DND-41 (cell line): ENCODE measurements at regions not wholly inside any gene's neighbourhood (a gene's known extent, or its start where the extent isn't known, plus 50 kb on each side); places are given as distances from the start of the nearest gene placed in this dataset.
"Not testable (repeated sequence)": the region's sequence is repeated elsewhere in the genome, so short reads cannot be mapped to it uniquely, and the experiment has no call there.

ENCODE experiments used
- ATAC-seq: fragments of 200-7000 bp; cut with Tn5 transposase; 3 replicates; pipeline ENCODE4 v1.9.1; 2021; ENCODE audit warnings: low read depth; ENCODE audit not compliant: insufficient read depth
- DNase-seq: peaks from one replicate; pipeline ENCODE4 v3.0.0-alpha.2; 2020
- H2AFZ ChIP-seq: 2 replicates; pipeline ENCODE4 v1.6.0; 2012; ENCODE audit warnings: low read depth, low read length
- H3K27ac ChIP-seq: 2 replicates; pipeline ENCODE4 v1.5.1; 2012; ENCODE audit warnings: low read length, inconsistent platforms
- H3K27me3 ChIP-seq: fragments of 200-600 bp; sonication (generic); 2 replicates; pipeline ENCODE4 v1.6.0; 2012; ENCODE audit warnings: low read length, mild to moderate bottlenecking, inconsistent platforms; ENCODE audit not compliant: insufficient read depth, poor library complexity
- H3K36me3 ChIP-seq: 2 replicates; pipeline ENCODE4 v1.5.1; 2012; ENCODE audit warnings: low read length, inconsistent platforms; ENCODE audit not compliant: insufficient read depth
- H3K4me1 ChIP-seq: 2 replicates; pipeline ENCODE4 v1.5.1; 2012; ENCODE audit warnings: mild to moderate bottlenecking, low read length; ENCODE audit not compliant: insufficient read depth
- H3K4me2 ChIP-seq: 2 replicates; pipeline ENCODE4 v1.6.0; 2012; ENCODE audit warnings: mild to moderate bottlenecking, moderate library complexity, low read length, inconsistent platforms; ENCODE audit not compliant: insufficient read depth
- H3K4me3 ChIP-seq, 2 experiments: fragments of 200-600 bp in 1 of 2; shearing (Covaris generic) in 1 of 2; 2 replicates each; pipeline ENCODE4 v1.5.1; 2012 to 2016; ENCODE audit warnings: inconsistent platforms in 2 of 2, low read length in 2 of 2, mild to moderate bottlenecking in 2 of 2, low read depth in 1 of 2, moderate library complexity in 1 of 2
- H3K79me2 ChIP-seq: 2 replicates; pipeline ENCODE4 v1.6.0; 2012; ENCODE audit warnings: low read length, inconsistent platforms; ENCODE audit not compliant: insufficient read depth
- H3K9ac ChIP-seq: 2 replicates; pipeline ENCODE4 v1.6.0; 2012; ENCODE audit warnings: low read depth, mild to moderate bottlenecking, inconsistent platforms, low read length, moderate library complexity
- H3K9me3 ChIP-seq: 2 replicates; pipeline ENCODE4 v1.5.1; 2012; ENCODE audit warnings: low read length, moderate library complexity, mild to moderate bottlenecking, inconsistent platforms; ENCODE audit not compliant: insufficient read depth, severe bottlenecking
- H4K20me1 ChIP-seq: 2 replicates; pipeline ENCODE4 v1.6.0; 2012; ENCODE audit warnings: low read length; ENCODE audit not compliant: insufficient read depth
- CTCF ChIP-seq: IDR thresholded peaks from 2 replicates; pipeline ENCODE4 v1.5.1; 2012; ENCODE audit warnings: borderline replicate concordance, low read length, moderate library complexity, mild to moderate bottlenecking; ENCODE audit not compliant: poor library complexity, severe bottlenecking; ENCODE audit errors: extremely low read depth
- EZH2 ChIP-seq: IDR thresholded peaks from 3 replicates; pipeline ENCODE4 v1.6.1; 2012; ENCODE audit warnings: borderline replicate concordance, low read depth, mild to moderate bottlenecking, moderate library complexity, low read length, inconsistent platforms; ENCODE audit not compliant: severe bottlenecking

GRCh38 chr14:105624749-105625434 lies 98.5 kb downstream of the TMEM121 start:
- not testable (repeated sequence) for DNase-seq, H4K20me1 ChIP-seq, H3K9ac ChIP-seq, H2AFZ ChIP-seq, H3K27me3 ChIP-seq, H3K27ac ChIP-seq, H3K4me2 ChIP-seq, H3K4me1 ChIP-seq, H3K4me3 ChIP-seq, ATAC-seq, H3K9me3 ChIP-seq, H3K79me2 ChIP-seq, H3K36me3 ChIP-seq

- DNase-seq, H2AFZ ChIP-seq, H3K9ac ChIP-seq, H4K20me1 ChIP-seq, H3K27me3 ChIP-seq, H3K4me3 ChIP-seq, H3K4me1 ChIP-seq, H3K27ac ChIP-seq, ATAC-seq, H3K36me3 ChIP-seq, H3K79me2 ChIP-seq, H3K9me3 ChIP-seq, H3K4me2 ChIP-seq: not testable (repeated sequence)
These were observed 99.1 kb downstream of the TMEM121 start for GRCh38 chr14:105625448-105625847.

- not testable (repeated sequence) for H3K4me1 ChIP-seq, DNase-seq, H3K9me3 ChIP-seq, H3K27ac ChIP-seq, H3K4me3 ChIP-seq, H3K9ac ChIP-seq, ATAC-seq, H4K20me1 ChIP-seq, H3K4me2 ChIP-seq, H3K27me3 ChIP-seq, H2AFZ ChIP-seq, H3K36me3 ChIP-seq, H3K79me2 ChIP-seq
These were observed 99.7 kb downstream of the TMEM121 start for GRCh38 chr14:105626111-105626510.

GRCh38 chr14:105626651-105627050 lies 100.3 kb downstream of the TMEM121 start:
- H2AFZ ChIP-seq, H3K4me3 ChIP-seq, H3K4me2 ChIP-seq, H3K4me1 ChIP-seq, H3K27me3 ChIP-seq, DNase-seq, H3K9ac ChIP-seq, H3K79me2 ChIP-seq, H3K27ac ChIP-seq, ATAC-seq, H3K9me3 ChIP-seq, H4K20me1 ChIP-seq, H3K36me3 ChIP-seq: not testable (repeated sequence)

DNA sequence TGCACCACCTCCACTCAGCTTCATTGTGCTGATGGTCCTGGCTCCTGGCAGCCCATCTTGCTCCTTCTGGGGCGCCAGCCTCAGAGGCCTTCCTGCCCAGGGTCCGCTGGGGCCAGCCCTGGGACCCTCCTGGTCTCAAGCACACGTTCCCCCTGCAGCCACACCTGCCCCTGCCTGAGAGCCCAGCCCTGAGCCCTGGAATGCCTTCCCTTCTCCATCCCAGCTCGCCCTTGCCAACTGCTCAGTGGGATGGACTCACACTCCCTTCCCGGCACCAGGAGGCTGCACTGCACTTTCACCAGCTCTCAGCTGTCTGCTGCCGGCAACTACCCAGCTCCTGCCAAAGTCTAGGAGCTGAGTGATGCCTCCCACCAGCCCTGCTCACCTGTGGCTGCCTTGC lies 100.9 kb downstream of the TMEM121 start:
- H3K9ac ChIP-seq, H4K20me1 ChIP-seq, H3K4me3 ChIP-seq, H3K27ac ChIP-seq, H3K27me3 ChIP-seq, ATAC-seq, H3K79me2 ChIP-seq, DNase-seq, H3K9me3 ChIP-seq, H3K4me2 ChIP-seq, H3K4me1 ChIP-seq, H3K36me3 ChIP-seq, H2AFZ ChIP-seq: not testable (repeated sequence)

GRCh38 chr14:105627701-105628100 lies 101.3 kb downstream of the TMEM121 start:
- no peak overlapping the region for H3K9ac ChIP-seq

GRCh38 chr14:105628126-105628525 lies 101.7 kb downstream of the TMEM121 start:
- not testable (repeated sequence) for H4K20me1 ChIP-seq, H3K9me3 ChIP-seq, H3K4me2 ChIP-seq

More at GRCh38 chr14:105627701-105628100, 101.3 kb downstream of the TMEM121 start:
- no peak overlapping the region for H3K4me2 ChIP-seq
- H2AFZ ChIP-seq: no peak overlapping the region
- H3K27me3 ChIP-seq: no peaks in the 10 kb centered on the region
- no peaks in the 10 kb centered on the region for H3K9me3 ChIP-seq
- DNase-seq (no peak), ATAC-seq (no peak)
- TF ChIP-seq EZH2 (no peak), CTCF (no peak)
- no peak overlapping the region for H3K4me3 ChIP-seq
- no peaks in the 10 kb centered on the region for H3K36me3 ChIP-seq
- H4K20me1 ChIP-seq: peaks cover 2% of the 10 kb centered on the region; the same call in 1 of the 2 replicates
- H3K27ac ChIP-seq: no peak overlapping the region
- no peaks in the 10 kb centered on the region for H3K79me2 ChIP-seq
- no peaks in the 10 kb centered on the region for H3K4me1 ChIP-seq

More at GRCh38 chr14:105628126-105628525, 101.7 kb downstream of the TMEM121 start:
- not testable (repeated sequence) for H3K4me1 ChIP-seq, H3K27me3 ChIP-seq, H3K27ac ChIP-seq, H3K79me2 ChIP-seq, DNase-seq, H3K4me3 ChIP-seq, H3K9ac ChIP-seq, ATAC-seq, H3K36me3 ChIP-seq, H2AFZ ChIP-seq
